SK-N-MC (cell line): ENCODE measurements at regions not wholly inside any gene's neighbourhood (a gene's known extent, or its start where the extent isn't known, plus 50 kb on each side); places are given as distances from the start of the nearest gene placed in this dataset.

Experiments used
- DNase-seq: peaks from one replicate; pipeline ENCODE4 v3.0.0-alpha.2; 2011; ENCODE audit warnings: low read depth, low spot score
- H3K27ac ChIP-seq: fragments of 200-600 bp; sonication (generic); 2 replicates; pipeline ENCODE4 v1.5.1; 2016; ENCODE audit warnings: mixed run types
- H3K36me3 ChIP-seq: fragments of 200-600 bp; sonication (generic); 2 replicates; pipeline ENCODE4 v1.6.1; 2017; ENCODE audit warnings: antibody characterized with exemption, low read length, mixed read lengths; ENCODE audit not compliant: insufficient read depth
- H3K4me3 ChIP-seq: fragments of 200-600 bp; sonication (generic); 2 replicates; pipeline ENCODE4 v1.5.1; 2016
- H3K9ac ChIP-seq: fragments of 200-600 bp; sonication (generic); 2 replicates; pipeline ENCODE4 v1.8.0; 2017; ENCODE audit warnings: mixed run types, mixed read lengths; ENCODE audit not compliant: insufficient read length
- H3K9me3 ChIP-seq: fragments of 200-600 bp; sonication (generic); 2 replicates; pipeline ENCODE4 v1.6.1; 2017; ENCODE audit warnings: low read depth, mild to moderate bottlenecking, antibody characterized with exemption, low read length, moderate library complexity, mixed read lengths
- EZH2 ChIP-seq: fragments of 200-600 bp; sonication (generic); IDR thresholded peaks from one replicate; pipeline ENCODE4 v1.6.1; 2017; ENCODE audit warnings: antibody characterized with exemption
- FOXP2 ChIP-seq: optimal IDR thresholded peaks from 2 replicates; pipeline ENCODE3; 2011; ENCODE audit warnings: mild to moderate bottlenecking, moderate library complexity; ENCODE audit not compliant: insufficient read depth; ENCODE audit errors: extremely low read length, control extremely low read depth
- POLR2AphosphoS5 ChIP-seq: IDR thresholded peaks from 2 replicates; pipeline ENCODE4 v1.6.1; 2012; ENCODE audit warnings: mild to moderate bottlenecking, low read depth, low read length, borderline replicate concordance

DNA sequence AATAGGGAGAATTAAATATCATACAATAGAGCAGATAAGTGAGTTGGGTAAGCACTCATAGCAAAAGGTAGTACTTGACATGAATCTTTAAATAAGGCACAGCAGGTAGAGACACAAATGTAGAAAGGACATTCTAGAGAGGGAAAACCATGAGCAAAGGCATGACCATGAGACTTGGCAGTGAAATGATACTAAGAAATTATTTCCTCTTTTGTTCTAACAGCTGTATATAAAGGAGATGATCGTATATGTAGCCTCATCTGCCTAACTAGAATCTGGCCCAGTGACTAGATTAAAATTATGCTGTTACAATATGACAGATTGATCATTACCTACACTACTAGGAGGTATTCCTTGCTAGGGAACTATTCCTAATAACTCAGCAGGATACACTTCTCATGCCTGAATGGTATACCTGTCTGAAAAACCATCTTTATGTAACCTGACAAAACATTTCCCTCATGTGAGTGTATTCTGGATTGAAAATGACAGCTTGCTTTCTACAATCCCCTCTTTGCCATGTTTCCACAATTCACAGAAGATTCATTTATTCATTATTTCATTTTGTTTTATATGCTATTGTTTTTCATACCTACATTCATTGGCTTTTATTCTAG is 725.7 kb downstream of the C12orf50 start:
- no peak overlapping the region for H3K27ac ChIP-seq
- H3K9me3 ChIP-seq = no peaks in the 10 kb centered on the region
- no peak for TF ChIP-seq POLR2AphosphoS5
- no peak for TF ChIP-seq FOXP2
- no peak for TF ChIP-seq EZH2
- no peak overlapping the region for H3K9ac ChIP-seq
- H3K4me3 ChIP-seq = no peak overlapping the region
- H3K36me3 ChIP-seq = no peaks in the 10 kb centered on the region
- DNase-seq = no peak

DNA sequence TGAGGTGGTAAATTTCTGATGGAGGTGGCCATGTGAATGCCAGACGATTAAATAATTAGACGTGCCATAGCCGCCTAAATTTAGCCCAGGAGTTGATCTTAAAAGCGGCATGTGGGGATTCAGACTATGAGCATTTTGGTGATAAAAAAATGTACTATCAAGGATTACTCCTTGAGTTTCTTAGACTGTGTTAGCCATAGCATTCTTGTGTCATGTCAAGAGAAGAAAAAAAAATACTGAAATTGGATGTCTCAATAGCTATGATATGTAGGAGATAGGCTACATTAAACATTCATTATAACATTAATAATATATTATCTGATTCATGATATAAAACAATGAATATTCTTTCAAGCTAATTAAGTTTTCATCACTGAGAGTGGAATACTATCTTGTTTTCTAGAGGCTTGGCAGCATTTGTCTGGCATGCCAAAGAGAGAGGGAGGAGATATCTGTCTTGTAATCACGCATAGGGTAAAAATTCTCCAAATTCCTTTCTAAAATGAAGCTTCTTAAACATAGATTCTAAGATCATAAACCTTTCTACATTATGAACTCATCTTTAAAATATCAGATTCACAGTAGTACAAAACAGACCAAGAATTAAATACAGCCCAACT is 727.0 kb downstream of the C12orf50 start:
- H3K9ac ChIP-seq = no peak overlapping the region

DNA sequence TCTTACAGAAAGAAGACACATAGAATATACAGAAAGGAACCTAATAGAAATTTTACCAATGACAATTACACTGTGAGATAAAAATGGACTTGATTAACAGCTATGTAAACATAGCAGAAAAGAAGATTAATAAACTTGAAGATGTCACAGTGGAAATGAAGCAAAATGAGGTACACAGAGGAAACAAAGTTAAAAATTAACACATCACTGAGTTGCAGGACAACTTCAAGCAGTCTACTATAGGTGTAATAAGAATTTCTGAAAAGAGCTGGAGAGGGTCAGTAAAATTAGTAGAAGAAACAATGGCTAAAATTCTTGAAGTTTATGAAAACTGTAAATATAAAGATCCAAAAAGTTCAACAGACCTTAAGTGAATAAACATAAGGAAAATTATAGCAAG is 738.7 kb downstream of the C12orf50 start:
- DNase-seq = no peak
- Histone ChIP-seq H3K4me3 (no peak overlapping the region), H3K27ac (no peak overlapping the region), H3K9me3 (no peaks in the 10 kb centered on the region), H3K9ac (no peak overlapping the region), H3K36me3 (no peaks in the 10 kb centered on the region)
- TF ChIP-seq EZH2 (no peak), FOXP2 (no peak), POLR2AphosphoS5 (no peak)

More for the DNA sequence above, 727.0 kb downstream of the C12orf50 start:
- no peak for DNase-seq
- no peaks in the 10 kb centered on the region for H3K36me3 ChIP-seq
- H3K9me3 ChIP-seq = no peaks in the 10 kb centered on the region
- TF ChIP-seq POLR2AphosphoS5 (no peak), FOXP2 (no peak), EZH2 (no peak)
- H3K4me3 ChIP-seq = no peak overlapping the region
- no peak overlapping the region for H3K27ac ChIP-seq

DNA sequence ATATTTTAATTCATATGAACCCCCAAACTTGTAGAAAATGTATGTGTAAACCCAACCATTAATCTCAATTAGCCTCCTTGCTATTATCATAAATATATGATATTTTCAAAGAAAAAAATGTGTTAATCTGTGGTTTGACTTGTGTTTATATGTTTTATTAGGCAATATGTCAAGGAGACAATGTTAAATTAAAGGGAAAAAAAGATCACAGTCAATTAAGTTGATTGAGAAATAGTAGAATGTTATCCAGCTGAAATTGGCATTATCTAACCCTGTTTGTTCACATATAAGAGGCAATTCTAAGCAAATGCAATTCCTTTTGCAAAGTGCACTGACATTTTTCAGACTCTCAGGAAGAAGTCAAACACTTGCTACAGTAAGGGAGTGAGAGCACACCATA is 745.3 kb downstream of the C12orf50 start:
- Histone ChIP-seq H3K36me3 (no peaks in the 10 kb centered on the region), H3K27ac (no peak overlapping the region), H3K9ac (no peak overlapping the region), H3K9me3 (no peaks in the 10 kb centered on the region), H3K4me3 (no peak overlapping the region)
- DNase-seq = no peak
- TF ChIP-seq FOXP2 (no peak), POLR2AphosphoS5 (no peak), EZH2 (no peak)

DNA sequence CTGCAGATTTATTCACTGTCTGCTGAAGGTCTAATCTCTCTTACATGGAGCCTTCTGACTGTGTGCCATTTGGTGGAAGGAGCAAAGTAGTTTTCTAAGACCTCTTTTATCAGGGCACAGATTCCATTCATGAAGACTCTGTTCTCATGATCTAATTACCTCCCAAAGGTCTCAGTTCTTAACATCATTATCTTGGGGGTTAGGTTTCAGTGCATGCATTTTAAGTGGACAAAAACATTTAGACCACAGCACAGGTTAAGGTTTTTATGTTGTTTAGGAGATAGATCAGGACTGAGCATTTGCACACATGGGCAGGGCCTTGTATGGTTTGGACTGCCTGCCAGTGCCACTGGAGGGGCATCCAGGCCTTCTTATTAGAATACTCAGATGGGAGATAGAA is 746.1 kb downstream of the C12orf50 start:
- H3K9me3 ChIP-seq = no peaks in the 10 kb centered on the region
- no peak overlapping the region for H3K9ac ChIP-seq
- H3K36me3 ChIP-seq = no peaks in the 10 kb centered on the region
- no peak overlapping the region for H3K27ac ChIP-seq
- no peak overlapping the region for H3K4me3 ChIP-seq
- TF ChIP-seq FOXP2 (no peak), EZH2 (no peak), POLR2AphosphoS5 (no peak)
- DNase-seq = no peak

DNA sequence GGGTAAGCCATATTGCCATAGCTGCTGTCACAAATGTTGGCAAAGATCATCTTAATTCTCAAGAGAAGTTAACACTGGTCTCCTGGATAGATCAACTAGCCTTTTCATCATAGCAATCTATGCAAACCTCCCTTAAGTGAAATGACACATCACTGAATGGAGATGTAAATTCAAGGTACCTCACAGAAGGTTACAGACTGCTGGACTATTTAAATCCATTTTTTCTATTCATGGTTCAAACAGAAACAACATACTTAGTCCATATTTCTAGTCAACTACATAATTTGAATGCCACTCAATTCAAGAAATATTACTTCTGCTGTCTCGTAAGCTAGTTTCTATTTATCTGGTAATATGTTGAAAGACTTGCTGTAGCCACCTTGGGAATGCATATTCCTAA is 748.3 kb downstream of the C12orf50 start:
- Histone ChIP-seq H3K36me3 (no peaks in the 10 kb centered on the region), H3K27ac (no peak overlapping the region), H3K9me3 (no peaks in the 10 kb centered on the region), H3K4me3 (no peak overlapping the region), H3K9ac (no peak overlapping the region)
- DNase-seq = no peak
- TF ChIP-seq EZH2 (no peak), FOXP2 (no peak), POLR2AphosphoS5 (no peak)

DNA sequence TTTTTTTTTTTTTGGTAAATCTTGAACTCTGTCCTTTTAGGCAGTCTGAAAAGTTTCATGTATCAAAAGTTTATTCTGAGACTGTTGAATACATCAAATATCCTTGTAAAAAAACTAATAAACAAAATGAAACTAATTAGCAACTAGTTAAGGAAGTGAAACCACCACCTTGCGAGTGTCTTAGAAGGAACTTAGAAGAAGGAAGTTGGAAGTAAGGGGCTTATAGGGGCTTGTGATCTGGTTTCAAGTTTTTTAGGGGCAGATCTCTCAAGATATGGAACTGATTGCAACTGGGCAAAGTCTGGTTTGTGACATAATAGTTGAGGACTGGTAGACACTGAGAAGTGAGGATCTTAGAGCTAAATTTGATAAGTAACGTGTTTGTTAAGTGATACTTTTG is 748.8 kb downstream of the C12orf50 start:
- Histone ChIP-seq H3K9ac (no peak overlapping the region), H3K27ac (no peak overlapping the region), H3K36me3 (no peaks in the 10 kb centered on the region), H3K4me3 (no peak overlapping the region), H3K9me3 (no peaks in the 10 kb centered on the region)
- TF ChIP-seq FOXP2 (no peak), POLR2AphosphoS5 (no peak), EZH2 (no peak)
- no peak for DNase-seq

DNA sequence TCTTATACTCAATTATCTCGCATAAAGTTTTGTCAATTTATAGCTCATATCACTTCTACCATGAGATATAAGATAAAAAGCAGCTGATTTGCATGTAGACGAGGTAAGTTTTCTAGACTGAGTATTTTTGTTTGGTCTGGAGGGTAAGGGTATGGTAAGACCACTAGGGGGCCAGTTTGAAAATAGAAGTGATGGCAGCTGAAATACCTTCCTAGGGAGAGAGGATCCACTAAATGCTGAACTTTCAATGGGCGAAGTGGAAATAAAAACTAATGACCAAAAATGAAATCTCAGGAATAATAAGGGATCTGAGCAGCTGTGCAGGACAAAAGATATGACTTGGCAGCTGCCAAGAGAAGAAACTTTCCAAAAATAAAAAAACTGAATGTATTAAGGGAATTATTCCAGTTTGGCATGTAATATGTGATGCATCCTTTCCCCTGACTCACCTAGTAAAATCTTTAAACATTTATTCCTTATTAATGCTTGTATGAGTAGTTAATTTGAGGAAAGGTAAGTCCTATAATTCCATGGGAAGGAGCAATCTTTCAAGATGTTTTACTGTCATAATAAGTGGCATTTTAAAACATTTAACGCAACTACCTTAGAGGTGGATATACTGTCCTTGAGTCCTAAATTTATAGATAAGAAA is 754.5 kb downstream of the C12orf50 start:
- Histone ChIP-seq H3K4me3 (no peak overlapping the region), H3K36me3 (no peaks in the 10 kb centered on the region), H3K27ac (no peak overlapping the region), H3K9ac (no peak overlapping the region), H3K9me3 (no peaks in the 10 kb centered on the region)
- TF ChIP-seq FOXP2 (no peak), EZH2 (no peak), POLR2AphosphoS5 (no peak)
- no peak for DNase-seq

DNA sequence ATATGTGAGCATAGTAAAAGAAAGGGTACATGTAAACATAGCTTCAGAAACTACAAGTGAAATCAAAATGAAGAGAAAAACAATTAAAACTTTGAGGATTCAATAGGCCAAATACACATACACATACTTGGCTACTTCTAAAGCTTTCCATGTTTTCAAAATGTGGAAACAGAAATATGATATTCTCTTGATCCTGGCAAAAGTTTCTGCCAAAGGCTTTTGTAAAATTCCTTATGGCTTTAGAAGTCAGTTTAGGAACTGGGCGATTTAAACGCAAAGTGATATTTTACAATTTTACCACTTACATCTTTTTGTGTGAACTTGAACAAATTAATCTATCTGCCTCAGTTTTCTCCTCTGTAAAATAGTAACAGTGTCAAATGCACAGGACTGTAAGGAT is 756.4 kb downstream of the C12orf50 start:
- Histone ChIP-seq H3K9ac (no peak overlapping the region), H3K27ac (no peak overlapping the region), H3K36me3 (no peaks in the 10 kb centered on the region), H3K9me3 (no peaks in the 10 kb centered on the region), H3K4me3 (no peak overlapping the region)
- no peak for TF ChIP-seq EZH2
- TF ChIP-seq FOXP2 = no peak
- no peak for TF ChIP-seq POLR2AphosphoS5
- no peak for DNase-seq
